Bronchial epithelial cell (primary cell): ENCODE measurements at regions not wholly inside any gene's neighbourhood (a gene's known extent, or its start where the extent isn't known, plus 50 kb on each side); places are given as distances from the start of the nearest gene placed in this dataset.

Source experiments
- DNase-seq: peaks from one replicate; pipeline ENCODE4 v3.0.0-alpha.2; 2010; ENCODE audit warnings: low read depth
- FAIRE-seq: peaks from 2 replicates; lab custom pipeline; 2011; peaks lifted over from hg19 to GRCh38; lab: Jason Lieb, UNC
- H3K27me3 ChIP-seq: 2 replicates; pipeline ENCODE4 v1.5.1; 2011; ENCODE audit warnings: low read length; ENCODE audit not compliant: control insufficient read depth, insufficient read depth
- H3K36me3 ChIP-seq: 2 replicates; pipeline ENCODE4 v1.5.1; 2011; ENCODE audit warnings: low read length; ENCODE audit not compliant: control insufficient read depth, insufficient read depth
- H3K4me3 ChIP-seq: 2 replicates; pipeline ENCODE4 v1.5.1; 2011; ENCODE audit warnings: mild to moderate bottlenecking, low read depth, low read length, control low read depth
- CTCF ChIP-seq: IDR thresholded peaks from 2 replicates; pipeline ENCODE4 v1.5.1; 2011; ENCODE audit warnings: mild to moderate bottlenecking, moderate library complexity, low read length, control low read depth, inconsistent platforms; ENCODE audit not compliant: insufficient read depth, severe bottlenecking

DNA sequence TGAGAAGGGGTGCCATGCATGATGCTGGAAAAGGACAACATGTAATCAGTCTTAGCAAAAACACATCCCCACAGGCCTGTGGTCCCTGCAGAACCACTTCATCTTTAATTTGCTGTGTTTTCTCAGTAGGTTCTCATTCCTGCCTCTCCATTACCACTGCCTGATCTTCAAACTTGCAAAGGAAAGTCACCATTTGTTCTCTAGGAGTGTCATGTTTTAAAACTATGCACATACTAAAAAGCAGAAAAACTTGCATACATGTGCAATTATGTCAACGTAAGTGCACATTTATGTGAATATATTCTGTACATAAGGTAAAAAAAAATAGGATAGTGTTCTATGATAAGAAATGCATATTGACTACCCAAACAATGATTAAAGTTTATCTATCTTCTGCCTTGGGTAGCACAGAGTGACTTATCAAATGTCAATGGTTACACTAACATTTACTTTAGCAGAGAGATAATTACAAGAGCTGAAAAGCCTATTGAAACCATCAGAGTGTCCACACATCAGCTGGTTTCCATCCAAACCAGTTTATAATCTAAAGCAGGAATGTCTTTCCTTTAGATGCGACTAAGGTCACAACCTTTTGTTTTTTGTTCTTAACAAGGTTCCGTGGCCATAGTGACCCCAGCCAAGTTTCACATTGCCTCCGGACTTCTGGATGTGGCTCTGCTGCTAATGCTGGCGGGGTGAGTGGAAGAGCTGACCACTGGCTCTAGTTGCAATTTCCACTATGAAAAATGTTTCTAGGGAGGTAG, 58.7 kb upstream of the RMDN2 start:
- Histone ChIP-seq H3K27me3 (peaks cover 7% of the 10 kb centered on the region), H3K4me3 (no peak overlapping the region), H3K36me3 (no peaks in the 10 kb centered on the region)
- no peak for TF ChIP-seq CTCF
- DNase-seq (no peak), FAIRE-seq (no peak)

- H3K36me3 ChIP-seq, result no peaks in the 10 kb centered on the region
- no peak for FAIRE-seq
- H3K4me3 ChIP-seq, result no peak overlapping the region
- H3K27me3 ChIP-seq, result peaks cover 2% of the 10 kb centered on the region
- TF ChIP-seq CTCF, result no peak
- no peak for DNase-seq
Observed at GRCh38 chr2:37867166-37867565, 57.9 kb upstream of the RMDN2 start.

DNA sequence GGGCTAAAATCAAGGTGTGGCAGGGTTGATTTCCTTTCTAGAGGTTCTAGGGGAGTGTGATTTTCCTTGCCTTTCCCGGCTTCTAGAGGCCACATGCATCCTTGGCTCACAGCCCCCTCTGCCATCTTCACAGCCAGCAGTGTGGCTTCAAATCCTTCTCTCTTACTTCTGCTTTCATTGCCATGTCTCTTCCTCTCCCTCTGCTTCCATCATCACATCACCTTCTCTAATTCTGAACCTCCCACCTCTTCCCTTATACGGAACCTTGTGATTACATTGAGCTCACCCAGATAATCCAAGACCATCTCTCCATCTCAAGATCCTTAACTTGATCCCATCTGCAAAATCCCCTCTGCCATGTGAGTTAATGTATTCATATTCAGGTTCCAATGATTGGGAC, 56.2 kb upstream of the RMDN2 start:
- FAIRE-seq (no peak), DNase-seq (no peak)
- H3K27me3 ChIP-seq, result no peaks in the 10 kb centered on the region
- H3K36me3 ChIP-seq, result no peaks in the 10 kb centered on the region
- H3K4me3 ChIP-seq, result no peak overlapping the region
- TF ChIP-seq CTCF, result no peak

GRCh38 chr2:37869304-37869703, 55.8 kb upstream of the RMDN2 start:
- FAIRE-seq, result no peak
- no peaks in the 10 kb centered on the region for H3K36me3 ChIP-seq

DNA sequence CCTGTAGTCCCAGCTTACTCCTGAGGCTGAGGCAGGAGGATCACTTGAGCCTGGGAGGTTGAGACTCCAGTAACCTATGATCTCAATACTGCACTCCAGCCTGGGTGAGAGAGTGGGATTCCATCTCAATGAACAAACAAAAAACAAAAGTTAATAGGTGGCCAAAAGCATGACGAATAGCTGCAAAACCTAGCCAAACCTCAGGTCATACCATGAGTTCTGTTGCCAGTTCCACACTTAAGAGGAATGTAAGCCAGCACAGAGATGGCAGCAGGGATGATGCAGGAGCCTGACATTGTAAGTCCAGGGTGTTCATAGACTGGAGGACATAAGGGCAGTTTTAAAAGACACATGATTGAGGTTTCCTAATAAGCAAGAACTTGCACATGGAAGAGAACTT, 55.3 kb upstream of the RMDN2 start:
- FAIRE-seq (peak; percentile 72), DNase-seq (peak; percentile 73)
- no peak for TF ChIP-seq CTCF
- Histone ChIP-seq H3K27me3 (no peaks in the 10 kb centered on the region), H3K36me3 (no peaks in the 10 kb centered on the region), H3K4me3 (no peak overlapping the region)

More at GRCh38 chr2:37869304-37869703, 55.8 kb upstream of the RMDN2 start:
- TF ChIP-seq CTCF, result no peak
- DNase-seq, result peak; percentile 52
- Histone ChIP-seq H3K4me3 (no peak overlapping the region), H3K27me3 (no peaks in the 10 kb centered on the region)

DNA sequence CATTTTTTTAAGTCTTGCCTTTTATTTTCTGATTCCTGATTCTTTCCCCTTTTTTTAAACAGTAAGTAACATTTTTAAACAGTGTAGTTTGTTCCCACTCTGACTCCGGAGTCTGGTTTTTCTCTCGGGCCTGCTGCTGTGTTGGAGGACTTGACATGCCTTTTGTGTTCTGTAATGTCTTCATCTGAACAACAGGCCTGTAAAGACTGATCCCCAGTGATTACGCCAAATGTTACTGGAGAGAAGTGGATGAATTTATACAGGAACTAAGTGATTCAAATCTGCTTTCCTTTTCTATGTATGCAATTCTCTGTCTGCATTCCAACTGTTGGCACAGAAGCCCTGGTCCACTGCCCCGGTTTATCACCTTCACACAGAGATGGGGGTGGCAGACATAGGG, 54.3 kb upstream of the RMDN2 start:
- DNase-seq, result peak; percentile 90
- TF ChIP-seq CTCF, result no peak

More for the DNA sequence above, 54.3 kb upstream of the RMDN2 start:
- H3K27me3 ChIP-seq, result no peaks in the 10 kb centered on the region
- no peaks in the 10 kb centered on the region for H3K36me3 ChIP-seq
- no peak overlapping the region for H3K4me3 ChIP-seq
- no peak for FAIRE-seq
